ENCODE measurements at regions not wholly inside any gene's neighbourhood (a gene's known extent, or its start where the extent isn't known, plus 50 kb on each side); places are given as distances from the start of the nearest gene placed in this dataset.

DNA sequence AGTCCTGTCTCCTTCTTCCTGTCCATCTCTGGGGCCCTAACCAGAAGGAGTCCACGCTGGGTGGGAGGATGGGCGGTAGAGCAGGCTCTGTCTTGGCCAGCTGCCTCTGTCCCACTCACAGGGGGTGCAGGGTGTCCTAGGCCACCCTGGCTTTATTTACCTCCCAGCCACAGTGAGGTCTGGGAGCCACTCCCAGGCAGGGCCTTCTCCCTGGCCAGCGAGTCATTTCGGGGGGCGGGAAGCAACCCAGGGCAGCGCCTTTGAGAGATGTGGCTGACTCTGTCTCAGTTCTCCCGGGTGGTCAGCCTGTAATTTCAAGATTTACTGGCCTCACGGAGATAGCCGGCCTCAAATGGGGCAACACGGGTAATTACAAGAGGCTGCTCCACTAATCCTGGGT lies 67.4 kb upstream of the PTCH1 start:
- Histone ChIP-seq H2BK15ac (ENCODE audit: low read depth, low read length) (no peak overlapping the region), H3K18ac (ENCODE audit: low read depth, low read length) (no peak overlapping the region), H2BK5ac (ENCODE audit: low read depth, low read length, poor library complexity, severe bottlenecking) (no peak overlapping the region), H2BK120ac (ENCODE audit: low read depth, low read length) (no peak overlapping the region), H4K8ac (ENCODE audit: low read depth in 2 of 2, low read length in 2 of 2) (no peak overlapping the region), H3K9me3 (ENCODE audit: control insufficient read depth, insufficient read depth, low read length) (no peaks in the 10 kb centered on the region), H3K9ac (ENCODE audit: low read depth, low read length) (no peak overlapping the region), H4K20me1 (ENCODE audit: insufficient read depth, low read length) (no peaks in the 10 kb centered on the region), H2AFZ (replicated peaks; ENCODE audit: low read length, poor library complexity) (no peak overlapping the region), H2BK20ac (ENCODE audit: low read depth, low read length) (no peak overlapping the region), H3K14ac (replicated peaks; ENCODE audit: low read depth, low read length) (no peak overlapping the region), H3K4me1 (ENCODE audit: control insufficient read depth, insufficient read depth, low read length) (no peaks in the 10 kb centered on the region; the same call in 1 of the 2 replicates), H3K4ac (ENCODE audit: low read depth, low read length) (no peak overlapping the region), H3K4me2 (ENCODE audit: low read depth, low read length) (no peak overlapping the region), H2AK9ac (replicated peaks; ENCODE audit: low read depth, low read length, poor library complexity) (no peak overlapping the region), H4K5ac (ENCODE audit: low read depth, low read length) (no peak overlapping the region), H3K27me3 (ENCODE audit: control insufficient read depth, insufficient read depth, low read length) (peaks cover 12% of the 10 kb centered on the region), H3K4me3 (ENCODE audit: insufficient read depth, low read depth, low read length) (no peak overlapping the region), H3K79me1 (ENCODE audit: low read depth in 1 of 2, low read length in 2 of 2) (no peaks in the 10 kb centered on the region), H3K9me1 (ENCODE audit: insufficient read depth, low read length) (no peaks in the 10 kb centered on the region), H3K56ac (ENCODE audit: extremely low read depth, insufficient read depth, low read length) (no peak overlapping the region), H3K36me3 (ENCODE audit: control insufficient read depth, insufficient read depth, low read length) (no peaks in the 10 kb centered on the region), H3K27ac (ENCODE audit: insufficient read depth, low read length) (no peak overlapping the region), H3K23ac (ENCODE audit: low read depth, low read length) (no peak overlapping the region), H4K91ac (ENCODE audit: insufficient read depth, low read depth, low read length) (no peak overlapping the region), H2AK5ac (ENCODE audit: low read depth, low read length) (no peak overlapping the region)
- BruUV-seq (replicated peaks): no TSS peak
- dilution Hi-C loops (cut with HindIII; ENCODE audit: low sequenced_read_pairs, unreplicated experiment): no loop called here
- no CpG with 5 or more reads among the region's 10 CpGs for WGBS, 2 experiments (ENCODE audit: extremely low coverage in 2 of 2, insufficient read length in 1 of 2)
- in situ Hi-C loops (cut with MboI; ENCODE audit: low sequenced_read_pairs): no loop called here
- DNase-seq (no peak), ATAC-seq (ENCODE audit: low read depth) (no peak)
- CTCF ChIA-PET: no interaction called here
- intact Hi-C loops (cut with micrococcal nuclease): no loop called here
- POLR2A ChIA-PET (ENCODE audit: unreplicated experiment): no interaction called here
- TF ChIP-seq MXI1 (IDR thresholded peaks at IDR 0.05; ENCODE audit: borderline replicate concordance, low read depth, low read length): no peak
- no peak for TF ChIP-seq RCOR1 (IDR thresholded peaks at IDR 0.05; ENCODE audit: insufficient replicate concordance, low read length)
- TF ChIP-seq, protein P1, sequence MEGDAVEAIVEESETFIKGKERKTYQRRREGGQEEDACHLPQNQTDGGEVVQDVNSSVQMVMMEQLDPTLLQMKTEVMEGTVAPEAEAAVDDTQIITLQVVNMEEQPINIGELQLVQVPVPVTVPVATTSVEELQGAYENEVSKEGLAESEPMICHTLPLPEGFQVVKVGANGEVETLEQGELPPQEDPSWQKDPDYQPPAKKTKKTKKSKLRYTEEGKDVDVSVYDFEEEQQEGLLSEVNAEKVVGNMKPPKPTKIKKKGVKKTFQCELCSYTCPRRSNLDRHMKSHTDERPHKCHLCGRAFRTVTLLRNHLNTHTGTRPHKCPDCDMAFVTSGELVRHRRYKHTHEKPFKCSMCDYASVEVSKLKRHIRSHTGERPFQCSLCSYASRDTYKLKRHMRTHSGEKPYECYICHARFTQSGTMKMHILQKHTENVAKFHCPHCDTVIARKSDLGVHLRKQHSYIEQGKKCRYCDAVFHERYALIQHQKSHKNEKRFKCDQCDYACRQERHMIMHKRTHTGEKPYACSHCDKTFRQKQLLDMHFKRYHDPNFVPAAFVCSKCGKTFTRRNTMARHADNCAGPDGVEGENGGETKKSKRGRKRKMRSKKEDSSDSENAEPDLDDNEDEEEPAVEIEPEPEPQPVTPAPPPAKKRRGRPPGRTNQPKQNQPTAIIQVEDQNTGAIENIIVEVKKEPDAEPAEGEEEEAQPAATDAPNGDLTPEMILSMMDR (conservative IDR thresholded peaks at IDR 0.05; ENCODE audit: low read depth, low read length): no peak
- TF ChIP-seq FOS (IDR thresholded peaks at IDR 0.05; ENCODE audit: low read depth, low read length): no peak
- TF ChIP-seq RFX5 (IDR thresholded peaks at IDR 0.05; ENCODE audit: low read depth, low read length): no peak
- no peak for TF ChIP-seq BHLHE40 (IDR thresholded peaks at IDR 0.05; ENCODE audit: low read depth, low read length)
- TF ChIP-seq CEBPB (IDR thresholded peaks at IDR 0.05; ENCODE audit: low read depth, low read length): no peak
- TF ChIP-seq CHD1 (IDR thresholded peaks at IDR 0.05; ENCODE audit: low read depth, low read length): no peak
- no peak for TF ChIP-seq NFE2L2 (IDR thresholded peaks at IDR 0.05; ENCODE audit: low read depth, low read length)
- TF ChIP-seq RAD21 (IDR thresholded peaks at IDR 0.05; ENCODE audit: low read length): no peak
- TF ChIP-seq, protein P2, sequence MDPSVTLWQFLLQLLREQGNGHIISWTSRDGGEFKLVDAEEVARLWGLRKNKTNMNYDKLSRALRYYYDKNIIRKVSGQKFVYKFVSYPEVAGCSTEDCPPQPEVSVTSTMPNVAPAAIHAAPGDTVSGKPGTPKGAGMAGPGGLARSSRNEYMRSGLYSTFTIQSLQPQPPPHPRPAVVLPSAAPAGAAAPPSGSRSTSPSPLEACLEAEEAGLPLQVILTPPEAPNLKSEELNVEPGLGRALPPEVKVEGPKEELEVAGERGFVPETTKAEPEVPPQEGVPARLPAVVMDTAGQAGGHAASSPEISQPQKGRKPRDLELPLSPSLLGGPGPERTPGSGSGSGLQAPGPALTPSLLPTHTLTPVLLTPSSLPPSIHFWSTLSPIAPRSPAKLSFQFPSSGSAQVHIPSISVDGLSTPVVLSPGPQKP (IDR thresholded peaks at IDR 0.05; ENCODE audit: borderline replicate concordance, low read depth, low read length): no peak
- no peak for TF ChIP-seq MAFK (IDR thresholded peaks at IDR 0.05; ENCODE audit: low read depth, low read length)
- TF ChIP-seq, protein P3, sequence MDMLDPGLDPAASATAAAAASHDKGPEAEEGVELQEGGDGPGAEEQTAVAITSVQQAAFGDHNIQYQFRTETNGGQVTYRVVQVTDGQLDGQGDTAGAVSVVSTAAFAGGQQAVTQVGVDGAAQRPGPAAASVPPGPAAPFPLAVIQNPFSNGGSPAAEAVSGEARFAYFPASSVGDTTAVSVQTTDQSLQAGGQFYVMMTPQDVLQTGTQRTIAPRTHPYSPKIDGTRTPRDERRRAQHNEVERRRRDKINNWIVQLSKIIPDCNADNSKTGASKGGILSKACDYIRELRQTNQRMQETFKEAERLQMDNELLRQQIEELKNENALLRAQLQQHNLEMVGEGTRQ (IDR thresholded peaks at IDR 0.05; ENCODE audit: low read depth, low read length): no peak
- TF ChIP-seq MAZ (IDR thresholded peaks at IDR 0.05; ENCODE audit: borderline replicate concordance, low read depth, low read length): no peak
- TF ChIP-seq POLR2A (IDR thresholded peaks at IDR 0.05; ENCODE audit: low read depth, low read length): no peak
- no peak for TF ChIP-seq SMC3 (IDR thresholded peaks at IDR 0.05; ENCODE audit: low read depth, low read length)
